ENCODE measurements at regions not wholly inside any gene's neighbourhood (a gene's known extent, or its start where the extent isn't known, plus 50 kb on each side); places are given as distances from the start of the nearest gene placed in this dataset.

- no peak for TF ChIP-seq CTCF (conservative IDR thresholded peaks at IDR 0.05 in 1 of 2, IDR thresholded peaks at IDR 0.05 in 1 of 2; ENCODE audit: low read depth in 1 of 2, low read length in 2 of 2)
- no peak for TF ChIP-seq EZH2 (IDR thresholded peaks at IDR 0.05; ENCODE audit: low read length, missing control alignments)
These were observed 72.8 kb upstream of the MED9 start for GRCh38 chr17:17403899-17404576.

Measured in fibroblast of lung (primary cell).